IMR-90 (cell line): ENCODE measurements at regions not wholly inside any gene's neighbourhood (a gene's known extent, or its start where the extent isn't known, plus 50 kb on each side); places are given as distances from the start of the nearest gene placed in this dataset.

Experiments used
- ATAC-seq: fragments of 200-7000 bp; cut with Tn5 transposase; 2 replicates; pipeline ENCODE4 v1.9.1; 2020; ENCODE audit warnings: low read depth, mild to moderate bottlenecking, moderate library complexity
- BruUV-seq: library from RNA; stranded (reverse); fragments of 400-500 nt; replicated peaks from 2 replicates; lab custom pipeline; 2021; lab: Mats Ljungman, UMichigan
- CTCF ChIA-PET: fragments of 300-600 bp; formaldehyde crosslinking; extraction: SDS; loops from one replicate; lab custom pipeline; 2021; ENCODE audit warnings: antibody characterized with exemption; lab: Yijun Ruan, JAX
- POLR2A ChIA-PET: fragments of 300-600 bp; sonication (Branson Sonifier 250); formaldehyde crosslinking; loops from one replicate; lab custom pipeline; 2022; ENCODE audit warnings: antibody characterized with exemption; ENCODE audit not compliant: unreplicated experiment; lab: Charles Lee
- DNase-seq: peaks from one replicate; pipeline ENCODE4 v3.0.0; 2013
- H2AFZ ChIP-seq: replicated peaks from 2 replicates; pipeline ENCODE3; 2013; ENCODE audit warnings: low read length, mild to moderate bottlenecking; ENCODE audit not compliant: poor library complexity
- H2AK5ac ChIP-seq: 2 replicates; pipeline ENCODE4 v1.6.1; 2013; ENCODE audit warnings: low read depth, low read length, inconsistent platforms
- H2AK9ac ChIP-seq: replicated peaks from 2 replicates; pipeline ENCODE3; 2013; ENCODE audit warnings: mild to moderate bottlenecking, low read depth, low read length, moderate library complexity; ENCODE audit not compliant: poor library complexity
- H2BK120ac ChIP-seq: 2 replicates; pipeline ENCODE4 v1.6.1; 2013; ENCODE audit warnings: low read depth, low read length, inconsistent platforms
- H2BK15ac ChIP-seq: 3 replicates; pipeline ENCODE4 v1.6.1; 2013; ENCODE audit warnings: low read depth, low read length, inconsistent platforms
- H2BK20ac ChIP-seq: 2 replicates; pipeline ENCODE4 v1.6.1; 2013; ENCODE audit warnings: low read depth, mild to moderate bottlenecking, inconsistent platforms, low read length, moderate library complexity
- H2BK5ac ChIP-seq: 2 replicates; pipeline ENCODE4 v1.6.1; 2013; ENCODE audit warnings: mild to moderate bottlenecking, low read depth, low read length, inconsistent platforms; ENCODE audit not compliant: poor library complexity, severe bottlenecking
- H3K14ac ChIP-seq: replicated peaks from 2 replicates; pipeline ENCODE4 v1.6.1; 2013; ENCODE audit warnings: low read depth, low read length, inconsistent platforms
- H3K18ac ChIP-seq: 2 replicates; pipeline ENCODE4 v1.6.1; 2013; ENCODE audit warnings: low read depth, low read length, control low read depth
- H3K23ac ChIP-seq: 2 replicates; pipeline ENCODE4 v1.6.1; 2013; ENCODE audit warnings: low read depth, low read length, inconsistent platforms
- H3K27ac ChIP-seq: 2 replicates; pipeline ENCODE4 v1.5.1; 2013; ENCODE audit warnings: mild to moderate bottlenecking, control low read depth, low read length; ENCODE audit not compliant: insufficient read depth
- H3K27me3 ChIP-seq: 2 replicates; pipeline ENCODE4 v1.6.1; 2013; ENCODE audit warnings: low read length; ENCODE audit not compliant: control insufficient read depth, insufficient read depth
- H3K36me3 ChIP-seq: 2 replicates; pipeline ENCODE4 v1.6.1; 2013; ENCODE audit warnings: low read length, mixed read lengths; ENCODE audit not compliant: control insufficient read depth, insufficient read depth
- H3K4ac ChIP-seq: 2 replicates; pipeline ENCODE4 v1.6.1; 2013; ENCODE audit warnings: low read depth, low read length, inconsistent platforms
- H3K4me1 ChIP-seq: 2 replicates; pipeline ENCODE4 v1.6.1; 2013; ENCODE audit warnings: low read length, mixed read lengths; ENCODE audit not compliant: control insufficient read depth, insufficient read depth
- H3K4me2 ChIP-seq: 2 replicates; pipeline ENCODE4 v1.6.1; 2013; ENCODE audit warnings: low read depth, mild to moderate bottlenecking, control low read depth, low read length, moderate library complexity
- H3K4me3 ChIP-seq: 2 replicates; pipeline ENCODE4 v1.5.1; 2013; ENCODE audit warnings: low read depth, mild to moderate bottlenecking, control low read depth, low read length, moderate library complexity; ENCODE audit not compliant: insufficient read depth
- H3K56ac ChIP-seq: 2 replicates; pipeline ENCODE4 v1.6.1; 2013; ENCODE audit warnings: low read length, inconsistent platforms; ENCODE audit not compliant: insufficient read depth; ENCODE audit errors: extremely low read depth
- H3K79me1 ChIP-seq, 2 experiments: 2 replicates each; pipeline ENCODE4 v1.6.1; 2013; ENCODE audit warnings: low read length in 2 of 2, inconsistent platforms in 1 of 2, low read depth in 1 of 2
- H3K9ac ChIP-seq: 2 replicates; pipeline ENCODE4 v1.6.1; 2013; ENCODE audit warnings: low read depth, low read length, control low read depth
- H3K9me1 ChIP-seq: 2 replicates; pipeline ENCODE4 v1.6.1; 2013; ENCODE audit warnings: low read length, inconsistent platforms; ENCODE audit not compliant: insufficient read depth
- H3K9me3 ChIP-seq: 2 replicates; pipeline ENCODE4 v1.6.1; 2013; ENCODE audit warnings: low read length; ENCODE audit not compliant: control insufficient read depth, insufficient read depth
- H4K20me1 ChIP-seq: 2 replicates; pipeline ENCODE4 v1.6.1; 2013; ENCODE audit warnings: low read length, inconsistent platforms; ENCODE audit not compliant: insufficient read depth
- H4K5ac ChIP-seq: 2 replicates; pipeline ENCODE4 v1.6.1; 2013; ENCODE audit warnings: mild to moderate bottlenecking, low read depth, low read length, control low read depth
- H4K8ac ChIP-seq, 2 experiments: 2 replicates each; pipeline ENCODE4 v1.6.1; 2013; ENCODE audit warnings: low read depth in 2 of 2, low read length in 2 of 2, control low read depth in 1 of 2, inconsistent platforms in 1 of 2
- H4K91ac ChIP-seq: 2 replicates; pipeline ENCODE4 v1.6.1; 2013; ENCODE audit warnings: low read depth, low read length, inconsistent platforms; ENCODE audit not compliant: insufficient read depth
- MAZ ChIP-seq: IDR thresholded peaks from 2 replicates; pipeline ENCODE4 v1.6.1; 2012; ENCODE audit warnings: low read depth, mild to moderate bottlenecking, low read length, improper control_type of control experiment, moderate library complexity, borderline replicate concordance
- WGBS, 2 experiments: methylation state at CpG; one replicate each; pipeline versions ENCODE4 v1.1.5 to v1.1.7; 2013; ENCODE audit warnings: missing lambda C conversion rate in 2 of 2; ENCODE audit not compliant: insufficient read length in 1 of 2; ENCODE audit errors: extremely low coverage in 2 of 2; 5-methylcytosine and 5-hydroxymethylcytosine counted together
- dilution Hi-C: fragments of 300-500 bp; cut with HindIII; formaldehyde crosslinking; loops from one replicate; pipeline ENCODE4 v1.14.3; 2018; ENCODE audit warnings: low sequenced_read_pairs; ENCODE audit not compliant: unreplicated experiment
- in situ Hi-C: fragments of 300-500 bp; cut with MboI; formaldehyde crosslinking; loops from 3 replicates; pipeline ENCODE4 v1.14.3; 2019; ENCODE audit warnings: low sequenced_read_pairs, inconsistent platforms, mixed read lengths
- intact Hi-C: fragments of 100-400 bp; cut with micrococcal nuclease; formaldehyde crosslinking; loops from 2 replicates; pipeline ENCODE4 v1.10.0; 2022

DNA sequence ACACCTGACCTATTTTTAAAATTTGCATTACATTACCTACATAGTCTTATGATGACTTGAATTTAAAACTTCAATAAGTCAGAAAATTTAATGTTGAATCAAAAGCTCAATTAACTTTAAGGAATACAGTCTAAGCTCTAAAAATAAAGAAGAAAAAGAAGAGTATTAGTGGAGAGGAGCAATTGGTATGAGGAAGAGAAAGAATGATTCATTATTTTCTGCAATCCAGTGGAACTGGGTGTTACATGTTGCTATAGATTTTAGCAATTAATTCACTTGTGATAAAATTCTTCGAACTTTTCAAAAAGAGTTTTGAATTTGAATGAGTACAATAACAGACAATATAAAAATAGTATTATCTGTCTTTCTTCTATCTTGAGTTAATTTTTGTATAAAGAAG, 158.9 kb upstream of the POT1 start:
- Histone ChIP-seq H3K18ac (no peak overlapping the region), H2BK5ac (no peak overlapping the region), H3K9me1 (no peaks in the 10 kb centered on the region), H3K79me1 (no peaks in the 10 kb centered on the region), H4K91ac (no peak overlapping the region), H3K56ac (no peak overlapping the region), H3K27me3 (no peaks in the 10 kb centered on the region), H2AK5ac (no peak overlapping the region), H3K4ac (no peak overlapping the region), H2AFZ (no peak overlapping the region), H3K4me1 (no peaks in the 10 kb centered on the region), H4K20me1 (no peaks in the 10 kb centered on the region), H3K4me3 (no peak overlapping the region), H3K23ac (no peak overlapping the region), H4K8ac (no peak overlapping the region), H2BK15ac (no peak overlapping the region), H3K14ac (no peak overlapping the region), H2BK120ac (no peak overlapping the region), H2AK9ac (no peak overlapping the region), H3K27ac (no peak overlapping the region), H3K9ac (no peak overlapping the region), H4K5ac (no peak overlapping the region), H2BK20ac (no peak overlapping the region), H3K4me2 (no peak overlapping the region), H3K36me3 (no peaks in the 10 kb centered on the region), H3K9me3 (no peaks in the 10 kb centered on the region)
- in situ Hi-C loops (no loop called here), intact Hi-C loops (no loop called here), dilution Hi-C loops (no loop called here)
- TF ChIP-seq MAZ: no peak
- CTCF ChIA-PET: no interaction called here
- no CpG with 5 or more reads among the region's 1 CpG for WGBS, 2 experiments
- ATAC-seq (no peak), DNase-seq (no peak)
- no TSS peak for BruUV-seq
- POLR2A ChIA-PET: no interaction called here
